Skeletal muscle cell (primary cell): ENCODE measurements at regions not wholly inside any gene's neighbourhood (a gene's known extent, or its start where the extent isn't known, plus 50 kb on each side); places are given as distances from the start of the nearest gene placed in this dataset.

Experiments used
- DNase-seq: peaks from one replicate; pipeline ENCODE4 v3.0.0-alpha.2; 2010; ENCODE audit warnings: low read depth
- H3K4me3 ChIP-seq: 2 replicates; pipeline ENCODE4 v1.5.1; 2011; ENCODE audit warnings: low read depth, mild to moderate bottlenecking, control low read depth, low read length, moderate library complexity

DNA sequence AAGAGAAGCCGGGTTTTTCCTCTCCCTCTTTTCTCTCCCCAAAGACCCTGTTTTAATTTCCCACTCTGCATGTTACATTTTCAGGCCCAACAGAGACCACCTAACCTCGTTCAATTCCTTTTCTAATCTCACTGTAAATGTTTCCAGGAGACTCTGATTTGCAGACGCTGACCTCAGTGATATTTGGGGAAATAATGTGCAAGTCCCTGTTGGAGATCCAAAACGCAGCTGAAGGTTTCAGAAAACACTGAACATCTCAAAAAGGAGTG, 386.6 kb downstream of the NPIPA8 start:
- DNase-seq: no peak
- no peak overlapping the region for H3K4me3 ChIP-seq

DNA sequence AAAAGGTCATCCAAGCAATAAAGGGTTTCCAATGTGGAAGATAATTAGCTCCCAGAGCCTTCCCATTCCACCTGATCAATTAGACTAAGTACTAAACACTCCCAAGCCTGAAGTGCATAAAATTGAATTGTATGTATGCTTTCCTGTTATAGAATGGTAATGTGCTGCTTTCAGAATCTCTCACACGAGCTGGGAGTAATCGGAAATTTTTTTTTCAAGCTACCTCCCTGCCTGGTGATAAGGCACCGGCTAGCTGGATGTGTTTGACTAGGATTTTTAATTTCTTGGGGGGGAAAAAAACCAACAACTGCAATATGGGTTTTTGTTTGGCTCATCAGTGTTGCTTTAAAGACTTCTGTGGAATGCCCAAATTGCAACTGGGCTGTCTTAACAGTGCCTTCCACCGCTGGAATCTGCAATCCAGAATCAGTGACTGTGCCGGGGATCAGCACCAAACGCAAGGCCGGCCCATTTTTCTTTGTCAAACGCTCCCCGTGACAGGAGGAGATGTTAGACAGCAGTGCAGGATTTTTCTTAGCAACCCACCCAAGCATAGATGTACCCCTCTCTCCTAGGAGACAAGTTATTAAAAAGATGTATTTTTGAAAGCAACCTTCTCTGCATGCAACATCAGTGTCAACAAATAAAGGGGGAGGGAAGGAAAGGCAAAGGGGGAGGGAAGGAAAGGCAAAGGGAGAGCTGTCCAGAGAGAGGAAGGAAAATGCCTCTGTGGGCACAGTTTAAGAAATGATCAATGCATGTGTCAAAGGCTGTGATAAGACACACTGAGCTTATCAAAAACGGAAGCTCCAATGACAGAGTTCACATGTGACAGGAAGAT, 387.2 kb downstream of the NPIPA8 start:
- no peak for DNase-seq
- H3K4me3 ChIP-seq: no peak overlapping the region

DNA sequence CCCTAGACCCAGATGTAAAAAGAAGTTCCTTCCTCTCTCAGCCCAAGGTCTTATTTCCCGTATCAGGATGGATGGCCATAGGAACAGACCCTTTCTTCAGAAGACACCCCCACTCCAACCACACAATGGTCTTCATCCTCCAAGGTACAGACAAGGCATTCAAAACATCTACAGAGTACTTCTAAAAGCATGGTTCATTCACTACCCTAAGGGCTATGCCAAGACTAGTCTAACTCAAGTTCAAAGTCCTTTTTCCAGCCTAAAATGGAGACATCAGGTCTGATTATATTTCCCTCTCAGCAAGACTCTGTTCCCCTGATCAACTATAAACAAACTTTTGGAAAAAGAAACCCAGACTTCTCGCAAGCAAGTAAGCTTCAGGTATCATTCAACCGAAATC, 388.9 kb downstream of the NPIPA8 start:
- H3K4me3 ChIP-seq: no peak overlapping the region
- DNase-seq: no peak

DNA sequence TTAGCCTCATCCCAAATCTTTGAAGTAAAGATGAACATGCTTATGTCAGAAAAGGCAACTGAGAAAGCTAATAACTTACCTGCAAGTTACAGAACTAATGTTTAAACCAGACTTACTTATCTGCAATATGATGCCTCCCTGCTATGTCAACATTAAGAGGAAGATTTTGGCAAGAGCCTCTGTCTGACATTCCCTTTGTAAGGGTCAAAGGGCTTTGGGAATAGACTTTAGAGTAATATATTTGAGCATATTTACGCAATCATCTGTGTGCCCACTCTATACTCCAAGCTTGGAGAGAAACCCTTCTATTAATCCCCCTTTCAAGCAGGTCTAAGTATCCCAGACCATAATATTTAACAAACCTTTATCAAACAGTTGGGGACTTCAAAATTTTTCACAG, 389.4 kb downstream of the NPIPA8 start:
- H3K4me3 ChIP-seq: no peak overlapping the region
- DNase-seq: no peak

DNA sequence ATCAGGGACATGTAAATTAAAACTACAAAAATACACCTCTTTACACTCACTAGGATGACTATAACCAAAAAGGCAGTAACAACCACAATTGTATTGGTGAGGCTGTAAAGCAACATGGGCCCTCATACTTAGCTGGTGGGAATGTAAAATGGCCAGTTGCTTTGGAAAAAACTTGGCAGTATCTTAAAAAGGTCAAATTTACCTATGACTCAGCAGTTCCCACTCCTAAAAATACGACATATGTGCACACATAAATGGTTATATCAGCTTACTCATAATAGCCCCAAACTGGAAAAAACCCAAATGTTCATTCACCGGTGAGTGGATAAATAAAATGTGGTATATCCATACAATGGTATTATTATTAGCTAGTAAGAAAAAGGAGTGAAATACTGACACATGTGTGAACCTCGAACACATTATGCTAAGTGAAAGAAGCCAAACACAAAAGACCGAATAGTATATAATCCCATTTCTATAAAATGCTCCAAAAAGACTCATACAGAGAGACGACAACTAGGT, 391.4 kb downstream of the NPIPA8 start:
- no peak overlapping the region for H3K4me3 ChIP-seq
- DNase-seq: peak; percentile 8

DNA sequence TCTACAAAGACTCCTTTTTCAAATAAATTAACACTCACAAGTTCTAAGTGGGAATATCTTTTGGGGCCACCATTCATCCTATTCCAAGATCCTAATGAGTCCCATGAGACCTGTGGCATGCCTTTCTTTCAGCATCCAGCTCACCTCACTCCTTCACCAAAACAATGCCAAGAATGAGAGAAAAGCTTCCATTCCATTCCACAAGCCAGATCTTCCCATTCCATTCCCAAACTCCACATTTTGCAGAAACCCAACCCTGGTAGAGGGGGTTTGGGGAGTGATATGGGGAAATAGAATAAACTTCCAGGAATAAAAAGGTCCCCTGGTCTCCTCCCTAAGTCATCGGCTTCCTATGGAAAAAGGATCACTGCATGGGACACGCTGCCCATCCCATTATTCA, 392.2 kb downstream of the NPIPA8 start:
- DNase-seq: no peak

DNA sequence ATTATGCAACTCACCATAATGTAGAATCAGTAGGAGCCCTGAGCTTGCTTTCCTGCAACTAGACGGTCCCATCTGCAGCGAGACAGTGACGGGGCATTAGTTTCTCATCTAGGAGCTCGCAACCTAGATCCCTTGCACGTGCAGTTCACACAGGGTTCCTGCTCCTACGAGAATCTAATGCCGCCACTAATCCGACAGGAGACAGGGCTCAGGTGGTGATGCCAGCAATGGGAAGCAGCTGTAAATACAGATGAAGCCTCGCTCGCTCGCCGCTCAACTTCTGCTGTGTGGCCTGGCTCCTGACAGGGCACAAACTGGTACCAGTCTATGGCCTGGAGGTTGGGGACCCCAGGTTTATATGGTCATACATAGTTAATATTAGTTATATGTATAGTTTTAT, 394.5 kb downstream of the NPIPA8 start:
- H3K4me3 ChIP-seq: no peak overlapping the region

More for the DNA sequence above, 392.2 kb downstream of the NPIPA8 start:
- no peak overlapping the region for H3K4me3 ChIP-seq

DNA sequence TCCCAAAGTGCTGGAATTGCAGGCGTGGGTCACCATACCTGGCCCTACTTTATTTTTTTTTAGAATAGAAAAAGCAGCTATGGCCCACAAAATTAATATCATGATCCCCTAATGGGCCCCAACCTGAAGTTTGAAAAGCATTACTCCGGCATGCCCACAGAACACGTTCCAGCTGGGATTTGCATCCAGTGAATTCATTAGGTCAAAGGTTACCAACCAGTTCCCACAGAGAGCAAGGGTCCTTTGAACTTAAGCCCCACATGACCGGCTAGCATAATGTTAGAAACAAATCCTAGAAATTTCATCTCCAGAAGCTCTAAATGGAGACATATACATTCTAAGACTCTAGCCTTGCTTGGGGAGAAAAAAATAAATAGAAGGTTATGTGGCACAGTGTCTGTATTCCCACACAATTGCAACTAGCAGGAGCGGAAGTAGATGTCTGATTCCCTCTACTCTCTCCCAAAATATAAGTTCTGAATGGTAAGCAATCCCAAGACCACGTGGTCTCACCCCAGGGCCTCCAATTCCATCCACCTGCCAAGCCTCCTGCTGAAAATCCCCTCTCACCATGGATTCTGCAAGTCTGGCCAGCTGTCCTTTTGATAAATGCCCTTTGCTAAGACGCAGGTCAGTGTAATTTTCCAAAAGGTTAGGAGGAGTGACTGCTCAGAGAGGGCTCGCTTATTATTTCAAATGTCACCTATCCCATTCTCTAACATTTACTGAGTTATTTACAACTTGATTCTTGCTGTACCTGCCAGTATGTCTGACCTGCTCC, 395.8 kb downstream of the NPIPA8 start:
- no peak for DNase-seq
- no peak overlapping the region for H3K4me3 ChIP-seq

More for the DNA sequence above, 394.5 kb downstream of the NPIPA8 start:
- DNase-seq: no peak

DNA sequence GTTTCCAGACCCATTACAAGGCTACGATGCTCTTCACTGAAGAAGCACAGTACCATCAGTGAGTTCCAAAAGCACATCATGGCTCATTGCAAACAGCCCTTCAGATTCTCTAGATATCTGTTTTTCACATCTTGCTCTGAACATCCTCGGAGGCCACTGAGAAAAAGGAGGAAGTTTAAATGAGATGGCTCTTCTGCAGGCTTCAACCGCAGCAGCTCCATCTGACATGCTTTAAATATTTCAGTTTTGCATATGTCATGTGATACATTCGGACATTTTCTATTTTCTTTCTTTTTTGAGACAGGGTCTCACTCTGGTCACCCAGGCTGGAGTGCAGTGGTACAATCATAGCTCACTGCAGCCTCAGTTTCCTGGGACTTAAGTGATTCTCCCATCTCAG, 396.8 kb downstream of the NPIPA8 start:
- H3K4me3 ChIP-seq: no peak overlapping the region

DNA sequence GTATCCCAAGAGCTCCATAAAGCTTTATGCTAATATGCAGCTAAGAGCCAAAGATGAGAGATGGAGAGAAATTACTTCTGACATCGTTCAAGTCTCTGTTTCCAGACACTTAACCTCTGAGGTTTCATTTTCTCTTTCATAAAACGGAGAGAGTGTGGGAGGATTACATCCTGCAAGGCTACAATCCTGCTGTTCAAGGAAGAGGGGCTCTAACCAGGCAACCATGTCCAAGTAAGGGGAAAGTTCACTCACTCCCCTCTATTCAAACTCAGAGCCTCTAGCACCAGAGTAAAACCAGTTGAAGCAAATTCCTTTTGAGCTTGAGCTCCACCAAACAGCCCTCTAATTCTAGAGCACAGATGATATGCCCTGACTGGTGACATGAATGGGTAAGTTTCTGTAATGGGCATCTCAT, 397.4 kb downstream of the NPIPA8 start:
- no peak overlapping the region for H3K4me3 ChIP-seq
- DNase-seq: no peak

More for the DNA sequence above, 396.8 kb downstream of the NPIPA8 start:
- DNase-seq: no peak

DNA sequence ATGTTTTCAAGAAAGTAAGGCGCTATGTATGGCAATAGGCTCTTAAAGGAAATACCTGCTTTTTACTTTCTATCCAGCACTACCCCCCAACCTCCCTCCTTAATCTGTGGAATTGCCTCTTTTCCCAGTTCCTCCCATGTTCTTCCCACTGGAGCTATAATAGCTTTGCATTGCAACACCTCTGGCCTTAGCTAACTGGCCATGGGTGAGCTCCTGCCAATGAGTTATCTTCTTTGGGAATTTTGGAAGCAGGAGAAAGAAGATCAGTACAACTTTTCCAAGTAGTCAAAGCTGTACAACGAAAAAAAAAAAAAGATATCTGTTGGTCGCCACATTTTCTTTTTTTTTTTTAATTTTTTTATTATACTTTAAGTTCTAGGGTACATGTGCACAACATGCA, 398.0 kb downstream of the NPIPA8 start:
- no peak for DNase-seq
- H3K4me3 ChIP-seq: no peak overlapping the region

DNA sequence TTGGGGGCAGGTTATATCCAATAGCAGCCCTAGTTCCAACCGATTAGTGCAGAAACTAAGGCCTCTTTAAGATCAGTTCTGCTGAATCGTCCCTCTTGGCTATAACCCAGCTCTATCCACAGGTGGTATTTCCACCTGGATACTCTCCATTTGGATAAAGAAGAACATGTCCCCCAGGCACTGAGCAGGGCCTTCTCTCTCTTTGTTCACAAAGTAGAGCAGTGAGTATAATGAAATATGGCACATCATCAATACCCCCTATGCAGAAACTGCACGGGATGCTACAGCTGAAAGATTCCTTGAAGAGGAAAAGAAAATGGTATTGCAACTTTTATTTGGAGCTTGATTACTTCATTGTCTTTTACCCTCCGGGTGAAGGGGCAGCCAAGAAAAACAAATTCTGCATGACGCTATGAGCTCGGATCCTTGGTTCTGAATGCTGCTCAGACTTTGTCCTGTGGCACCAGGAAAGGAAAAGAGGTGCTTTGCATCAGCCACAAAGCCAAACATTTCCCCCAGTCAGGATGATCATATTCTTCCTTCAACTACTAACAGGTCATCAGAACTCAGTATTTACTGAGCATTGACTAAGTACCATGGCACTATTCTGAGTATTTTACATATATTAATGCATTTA, 399.7 kb downstream of the NPIPA8 start:
- no peak for DNase-seq
- no peak overlapping the region for H3K4me3 ChIP-seq

DNA sequence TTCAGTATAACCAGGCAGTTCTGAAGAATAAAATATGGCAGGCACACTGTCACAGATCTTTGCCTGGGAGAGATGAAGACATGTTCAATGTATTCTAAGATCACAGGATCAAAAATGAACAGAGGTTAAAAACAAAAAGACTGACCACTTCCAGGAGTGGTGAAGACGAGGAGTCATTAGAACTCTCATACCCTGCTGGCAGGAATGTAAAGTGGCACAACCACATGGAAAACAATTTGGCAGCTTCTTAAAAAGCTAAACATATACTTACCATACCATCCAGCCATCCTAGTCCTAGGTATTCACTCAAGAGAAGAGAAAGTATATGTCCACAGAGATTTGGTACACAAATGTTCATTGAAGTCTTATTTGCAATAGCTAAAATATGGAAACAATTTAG, 406.3 kb downstream of the NPIPA8 start:
- DNase-seq: no peak
- no peak overlapping the region for H3K4me3 ChIP-seq

DNA sequence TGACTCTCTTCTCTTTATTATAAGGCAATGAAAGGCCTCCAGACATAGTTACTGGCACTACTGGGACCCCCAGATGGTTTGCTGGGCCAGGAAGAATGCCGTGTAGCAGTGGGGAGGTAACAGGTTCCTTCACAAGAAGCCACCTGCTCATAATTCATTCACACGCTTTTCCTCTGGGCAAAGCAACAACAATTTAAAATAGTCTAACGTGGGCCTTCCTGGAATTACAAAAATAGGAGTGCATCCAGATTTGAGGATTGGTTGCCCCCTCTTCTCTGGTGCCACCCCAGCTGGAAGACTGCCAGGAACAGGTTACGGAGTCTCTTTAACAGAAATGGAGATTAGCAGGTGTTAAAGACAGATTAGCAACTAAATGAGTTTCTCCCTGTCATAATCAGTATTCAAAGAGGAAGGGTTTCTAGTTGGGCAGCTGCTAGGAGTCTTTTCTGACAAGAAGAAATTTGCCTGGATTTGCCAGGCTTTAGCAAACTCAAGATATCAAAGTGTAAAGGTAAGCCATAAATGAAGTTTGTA, 409.6 kb downstream of the NPIPA8 start:
- H3K4me3 ChIP-seq: no peak overlapping the region
- no peak for DNase-seq

DNA sequence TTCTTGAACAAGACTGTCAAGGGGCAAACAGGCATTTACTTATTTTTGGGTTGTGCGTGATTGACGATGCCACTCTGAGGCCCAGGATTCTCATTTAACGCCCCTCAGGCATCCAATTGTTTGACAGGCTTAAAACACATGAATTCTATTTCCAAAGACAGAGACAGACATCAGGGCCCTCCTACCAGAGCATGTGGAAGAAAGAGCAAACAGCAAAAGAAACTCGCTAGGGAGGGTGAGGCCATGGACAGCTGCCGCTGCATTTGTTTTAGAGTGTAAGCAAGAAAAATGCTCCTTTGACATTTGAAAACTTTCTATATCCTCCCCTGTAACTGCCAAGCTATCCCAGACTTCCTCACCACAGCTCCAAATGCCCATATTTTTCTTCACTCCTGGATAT, 410.1 kb downstream of the NPIPA8 start:
- DNase-seq: no peak

DNA sequence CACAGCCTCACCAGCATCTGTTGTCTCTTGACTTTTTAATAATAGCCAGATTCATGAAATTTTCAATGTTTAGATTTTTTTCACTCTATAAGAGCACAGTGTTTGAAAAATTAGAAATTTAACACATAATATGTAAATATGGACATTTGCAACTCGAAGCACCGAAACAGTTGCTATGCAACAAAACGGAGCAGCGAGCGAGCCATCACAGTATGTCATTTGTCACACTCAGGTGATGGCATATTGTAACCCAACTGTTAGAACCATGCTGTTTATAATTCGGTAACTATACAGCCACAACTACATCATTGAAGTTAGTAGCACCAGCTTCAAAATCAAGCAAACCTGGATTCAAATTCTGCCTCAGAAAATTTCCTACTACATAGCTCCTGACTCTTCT, 410.8 kb downstream of the NPIPA8 start:
- H3K4me3 ChIP-seq: no peak overlapping the region
- DNase-seq: no peak

More for the DNA sequence above, 410.1 kb downstream of the NPIPA8 start:
- no peak overlapping the region for H3K4me3 ChIP-seq

DNA sequence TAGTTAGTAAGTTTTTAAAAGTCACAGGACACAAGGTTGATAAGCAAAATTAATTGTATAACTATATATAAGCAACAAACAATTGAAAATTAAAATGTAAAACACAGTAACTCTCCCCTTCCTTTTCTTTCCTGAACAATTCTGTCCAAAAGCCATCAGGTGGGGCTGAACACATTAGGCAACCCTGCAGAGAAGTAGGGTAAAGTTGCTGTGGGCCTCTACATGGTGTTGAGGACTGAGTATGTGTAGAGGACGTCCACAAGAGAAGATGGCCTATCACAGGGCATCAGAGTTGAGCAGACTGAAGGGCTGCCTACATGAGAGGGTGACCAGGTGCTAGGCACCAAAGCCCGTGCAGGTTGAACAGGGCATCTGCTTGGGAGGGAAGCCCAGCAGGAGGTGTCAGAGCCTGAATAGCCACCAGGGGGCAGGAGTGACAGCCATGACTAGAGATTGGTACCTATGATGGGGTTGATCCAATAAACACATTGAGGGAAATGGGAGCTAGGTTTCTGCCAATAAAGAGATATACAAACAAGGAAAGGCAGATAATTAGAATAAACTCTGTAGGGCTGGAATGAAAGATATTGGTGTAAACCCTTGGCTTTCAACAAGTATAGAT, 415.1 kb downstream of the NPIPA8 start:
- no peak for DNase-seq

DNA sequence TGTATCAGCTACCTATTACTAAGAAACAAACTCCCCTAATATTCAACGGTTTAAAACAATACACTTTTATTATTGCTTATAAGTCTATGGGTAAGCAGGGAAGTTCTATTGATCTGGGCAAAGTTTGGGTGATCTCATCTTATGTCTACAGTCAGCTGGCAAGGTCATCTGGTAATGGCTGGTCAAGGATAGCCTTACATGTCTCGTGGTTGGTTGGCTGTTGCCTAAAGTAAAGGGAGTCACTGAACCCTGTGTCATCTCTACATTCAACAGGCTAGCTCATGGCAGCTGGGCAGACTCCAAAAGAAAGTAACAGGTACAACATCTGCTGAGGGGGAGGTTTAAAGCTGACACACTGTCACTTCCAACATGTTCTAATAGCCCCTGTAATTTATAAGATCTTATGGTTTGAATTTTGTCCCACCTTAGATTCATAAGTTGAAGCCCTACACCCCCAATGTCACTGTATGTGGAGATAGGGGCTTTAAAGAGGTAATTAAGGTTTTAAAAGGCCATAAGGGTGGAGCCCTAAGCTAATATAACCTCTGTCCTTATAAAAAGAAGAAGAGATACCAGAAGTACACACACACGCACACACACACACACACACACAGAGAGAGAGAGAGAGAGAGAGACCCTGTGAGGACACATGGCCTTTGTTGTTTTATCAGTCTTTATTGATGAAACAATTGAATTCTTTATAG, 419.1 kb downstream of the NPIPA8 start:
- no peak overlapping the region for H3K4me3 ChIP-seq
- no peak for DNase-seq

More for the DNA sequence above, 415.1 kb downstream of the NPIPA8 start:
- no peak overlapping the region for H3K4me3 ChIP-seq

DNA sequence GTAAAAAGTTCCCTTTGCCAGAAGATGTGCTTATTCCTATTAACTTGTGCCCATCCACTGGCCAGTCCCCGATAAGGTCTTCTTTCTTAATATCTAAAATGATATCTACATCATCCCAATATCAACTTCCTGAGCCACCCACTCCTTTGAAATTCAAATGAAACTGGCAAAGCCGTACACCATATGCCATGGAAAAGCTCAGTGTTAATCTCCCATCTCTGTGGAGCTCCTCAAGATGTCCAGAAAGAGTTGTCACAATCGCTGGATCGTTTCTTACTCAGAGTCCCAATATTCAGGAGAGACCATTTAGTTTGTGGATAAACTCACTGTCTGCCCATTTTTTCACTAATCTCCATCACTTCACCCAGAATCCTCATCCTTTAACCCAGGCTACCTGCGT, 420.7 kb downstream of the NPIPA8 start:
- no peak for DNase-seq
- H3K4me3 ChIP-seq: no peak overlapping the region
